Activated naive CD8-positive, alpha-beta T cell treated with anti-CD3 and anti-CD28 coated beads, Interleukin-2, amount 10 ng/mL, durations not matched to agents 7 days and 5 days (primary cell): ENCODE measurements at regions not wholly inside any gene's neighbourhood (a gene's known extent, or its start where the extent isn't known, plus 50 kb on each side); places are given as distances from the start of the nearest gene placed in this dataset.
A peak's percentile ranks its signal among the peaks of the same experiment; 100 is the strongest.

ENCODE experiments used
- ATAC-seq: fragments of 150-1000 bp; cut with Tn5 transposase; one replicate; pipeline ENCODE4 v1.10.0; 2021; ENCODE audit warnings: low read depth, moderate library complexity
- POLR2A ChIA-PET: fragments of 350-600 bp; sonication (Branson Sonifier 250); formaldehyde crosslinking; loops from one replicate; lab custom pipeline; 2021; ENCODE audit warnings: antibody characterized with exemption; lab: Charles Lee
- DNase-seq: peaks from one replicate; pipeline ENCODE4 v3.0.0; 2021
- H3K27ac Mint-ChIP-seq: one replicate; pipeline ENCODE4 v1.8.0; 2022; ENCODE audit warnings: mild to moderate bottlenecking, mixed read lengths
- H3K27me3 Mint-ChIP-seq: one replicate; pipeline ENCODE4 v1.8.0; 2022; ENCODE audit warnings: mild to moderate bottlenecking, moderate library complexity, mixed read lengths
- H3K36me3 Mint-ChIP-seq: one replicate; pipeline ENCODE4 v1.8.0; 2021; ENCODE audit warnings: mild to moderate bottlenecking, mixed read lengths
- H3K4me1 Mint-ChIP-seq: one replicate; pipeline ENCODE4 v1.8.0; 2021; ENCODE audit warnings: mixed read lengths
- H3K4me3 Mint-ChIP-seq: one replicate; pipeline ENCODE4 v1.8.0; 2022; ENCODE audit warnings: mild to moderate bottlenecking, moderate library complexity, mixed read lengths
- H3K9me3 Mint-ChIP-seq: one replicate; pipeline ENCODE4 v1.8.0; 2021; ENCODE audit warnings: mixed read lengths

GRCh38 chr1:112265931-112266330 lies 130.1 kb upstream of the CTTNBP2NL start:
- no peak overlapping the region for H3K27ac Mint-ChIP-seq
- POLR2A ChIA-PET: no interaction called here
- no peaks in the 10 kb centered on the region for H3K36me3 Mint-ChIP-seq
- H3K4me1 Mint-ChIP-seq: no peaks in the 10 kb centered on the region
- DNase-seq (no peak), ATAC-seq (no peak)
- peaks cover 5% of the 10 kb centered on the region for H3K27me3 Mint-ChIP-seq
- no peaks in the 10 kb centered on the region for H3K9me3 Mint-ChIP-seq
- H3K4me3 Mint-ChIP-seq: no peak overlapping the region

- Mint-ChIP-seq H3K27me3 (peaks cover 8% of the 10 kb centered on the region), H3K9me3 (no peaks in the 10 kb centered on the region), H3K27ac (no peak overlapping the region), H3K4me3 (no peak overlapping the region), H3K36me3 (no peaks in the 10 kb centered on the region), H3K4me1 (no peaks in the 10 kb centered on the region)
- POLR2A ChIA-PET: no interaction called here
- no peak for DNase-seq
- ATAC-seq: no peak
Observed at GRCh38 chr1:112267206-112267605, 128.8 kb upstream of the CTTNBP2NL start.

- Mint-ChIP-seq H3K27ac (no peak overlapping the region), H3K4me1 (no peaks in the 10 kb centered on the region), H3K27me3 (peaks cover 8% of the 10 kb centered on the region), H3K4me3 (no peak overlapping the region), H3K9me3 (no peaks in the 10 kb centered on the region), H3K36me3 (no peaks in the 10 kb centered on the region)
- DNase-seq: no peak
- POLR2A ChIA-PET: no interaction called here
- ATAC-seq: no peak
Observed at GRCh38 chr1:112267929-112268328, 128.1 kb upstream of the CTTNBP2NL start.

GRCh38 chr1:112268408-112268807 lies 127.6 kb upstream of the CTTNBP2NL start:
- Mint-ChIP-seq H3K9me3 (no peaks in the 10 kb centered on the region), H3K36me3 (no peaks in the 10 kb centered on the region), H3K27me3 (peaks cover 8% of the 10 kb centered on the region), H3K4me1 (no peaks in the 10 kb centered on the region), H3K4me3 (no peak overlapping the region), H3K27ac (no peak overlapping the region)
- ATAC-seq (no peak), DNase-seq (no peak)
- POLR2A ChIA-PET: no interaction called here

- Mint-ChIP-seq H3K36me3 (no peaks in the 10 kb centered on the region), H3K4me3 (no peak overlapping the region), H3K9me3 (peaks cover 2% of the 10 kb centered on the region), H3K27me3 (peaks cover 15% of the 10 kb centered on the region), H3K27ac (no peak overlapping the region), H3K4me1 (no peaks in the 10 kb centered on the region)
- POLR2A ChIA-PET: no interaction called here
- ATAC-seq: no peak
- DNase-seq: no peak
Observed at GRCh38 chr1:112271270-112271669, 124.7 kb upstream of the CTTNBP2NL start.

- DNase-seq: no peak
- Mint-ChIP-seq H3K9me3 (peaks cover 2% of the 10 kb centered on the region), H3K27ac (no peak overlapping the region), H3K36me3 (no peaks in the 10 kb centered on the region), H3K27me3 (peaks cover 15% of the 10 kb centered on the region), H3K4me3 (no peak overlapping the region), H3K4me1 (no peaks in the 10 kb centered on the region)
- POLR2A ChIA-PET: no interaction called here
- ATAC-seq: no peak
Observed at GRCh38 chr1:112272101-112272772, 123.8 kb upstream of the CTTNBP2NL start.

GRCh38 chr1:112284796-112285195 lies 111.2 kb upstream of the CTTNBP2NL start:
- Mint-ChIP-seq H3K27ac (no peak overlapping the region), H3K4me1 (no peaks in the 10 kb centered on the region), H3K4me3 (no peak overlapping the region), H3K36me3 (no peaks in the 10 kb centered on the region), H3K9me3 (no peaks in the 10 kb centered on the region), H3K27me3 (peaks cover 15% of the 10 kb centered on the region)
- POLR2A ChIA-PET: no interaction called here
- ATAC-seq: no peak
- no peak for DNase-seq

GRCh38 chr1:112285316-112285715 lies 110.7 kb upstream of the CTTNBP2NL start:
- Mint-ChIP-seq H3K9me3 (no peaks in the 10 kb centered on the region), H3K36me3 (no peaks in the 10 kb centered on the region), H3K4me3 (no peak overlapping the region), H3K27me3 (peaks cover 19% of the 10 kb centered on the region), H3K4me1 (no peaks in the 10 kb centered on the region), H3K27ac (no peak overlapping the region)
- ATAC-seq: no peak
- no peak for DNase-seq
- POLR2A ChIA-PET: no interaction called here

GRCh38 chr1:112285746-112286145 lies 110.3 kb upstream of the CTTNBP2NL start:
- DNase-seq (no peak), ATAC-seq (no peak)
- Mint-ChIP-seq H3K27me3 (peaks cover 19% of the 10 kb centered on the region), H3K27ac (no peak overlapping the region), H3K36me3 (no peaks in the 10 kb centered on the region), H3K9me3 (no peaks in the 10 kb centered on the region), H3K4me3 (no peak overlapping the region), H3K4me1 (no peaks in the 10 kb centered on the region)
- POLR2A ChIA-PET: no interaction called here

GRCh38 chr1:112296908-112297307 lies 99.1 kb upstream of the CTTNBP2NL start:
- Mint-ChIP-seq H3K4me1 (no peaks in the 10 kb centered on the region), H3K4me3 (no peak overlapping the region), H3K27ac (no peak overlapping the region), H3K36me3 (no peaks in the 10 kb centered on the region), H3K9me3 (no peaks in the 10 kb centered on the region), H3K27me3 (peaks cover 7% of the 10 kb centered on the region)
- DNase-seq: no peak
- ATAC-seq: no peak
- POLR2A ChIA-PET: no interaction called here

- no peak overlapping the region for H3K4me3 Mint-ChIP-seq
- no peak overlapping the region for H3K27ac Mint-ChIP-seq
- H3K4me1 Mint-ChIP-seq: no peaks in the 10 kb centered on the region
- peaks cover 5% of the 10 kb centered on the region for H3K27me3 Mint-ChIP-seq
- no peak for DNase-seq
- H3K36me3 Mint-ChIP-seq: no peaks in the 10 kb centered on the region
- ATAC-seq: no peak
- H3K9me3 Mint-ChIP-seq: no peaks in the 10 kb centered on the region
- POLR2A ChIA-PET: no interaction called here
Observed at GRCh38 chr1:112297536-112297935, 98.5 kb upstream of the CTTNBP2NL start.

- H3K4me1 Mint-ChIP-seq: no peaks in the 10 kb centered on the region
- no peak overlapping the region for H3K27ac Mint-ChIP-seq
- H3K9me3 Mint-ChIP-seq: no peaks in the 10 kb centered on the region
- H3K27me3 Mint-ChIP-seq: peaks cover 5% of the 10 kb centered on the region
- DNase-seq (peak; percentile 38), ATAC-seq (no peak)
- no peaks in the 10 kb centered on the region for H3K36me3 Mint-ChIP-seq
- no peak overlapping the region for H3K4me3 Mint-ChIP-seq
- POLR2A ChIA-PET: no interaction called here
Observed at GRCh38 chr1:112298558-112298957, 97.5 kb upstream of the CTTNBP2NL start.

- no peaks in the 10 kb centered on the region for H3K36me3 Mint-ChIP-seq
- no peak for ATAC-seq
- H3K4me1 Mint-ChIP-seq: no peaks in the 10 kb centered on the region
- no peak overlapping the region for H3K27ac Mint-ChIP-seq
- POLR2A ChIA-PET: no interaction called here
- H3K27me3 Mint-ChIP-seq: peaks cover 14% of the 10 kb centered on the region
- no peaks in the 10 kb centered on the region for H3K9me3 Mint-ChIP-seq
- DNase-seq: no peak
- H3K4me3 Mint-ChIP-seq: no peak overlapping the region
Observed at GRCh38 chr1:112304126-112304525, 91.9 kb upstream of the CTTNBP2NL start.

GRCh38 chr1:112304612-112305011 lies 91.4 kb upstream of the CTTNBP2NL start:
- Mint-ChIP-seq H3K27me3 (peaks cover 14% of the 10 kb centered on the region), H3K9me3 (no peaks in the 10 kb centered on the region), H3K27ac (no peak overlapping the region), H3K36me3 (no peaks in the 10 kb centered on the region), H3K4me3 (no peak overlapping the region), H3K4me1 (no peaks in the 10 kb centered on the region)
- DNase-seq: no peak
- POLR2A ChIA-PET: no interaction called here
- no peak for ATAC-seq
